ENCODE measurements at regions not wholly inside any gene's neighbourhood (a gene's known extent, or its start where the extent isn't known, plus 50 kb on each side); places are given as distances from the start of the nearest gene placed in this dataset.

DNA sequence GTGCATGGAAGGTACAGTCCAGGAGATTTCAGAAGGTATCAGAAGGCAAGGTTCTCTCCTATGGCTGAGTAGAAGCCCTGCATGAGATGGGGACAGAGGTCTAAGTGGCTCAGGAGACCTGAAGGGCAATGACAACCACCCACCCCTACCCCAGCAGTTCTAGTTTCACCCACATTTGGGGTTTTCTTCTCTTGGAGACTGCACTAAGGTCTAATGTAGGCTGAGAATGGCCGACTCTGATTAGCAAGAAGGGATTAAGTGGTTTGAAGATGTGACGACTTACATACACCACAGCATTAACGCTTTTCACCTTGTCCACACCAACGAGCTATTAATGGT is 71.7 kb upstream of the SOX5 start:
- TF ChIP-seq, protein P1, sequence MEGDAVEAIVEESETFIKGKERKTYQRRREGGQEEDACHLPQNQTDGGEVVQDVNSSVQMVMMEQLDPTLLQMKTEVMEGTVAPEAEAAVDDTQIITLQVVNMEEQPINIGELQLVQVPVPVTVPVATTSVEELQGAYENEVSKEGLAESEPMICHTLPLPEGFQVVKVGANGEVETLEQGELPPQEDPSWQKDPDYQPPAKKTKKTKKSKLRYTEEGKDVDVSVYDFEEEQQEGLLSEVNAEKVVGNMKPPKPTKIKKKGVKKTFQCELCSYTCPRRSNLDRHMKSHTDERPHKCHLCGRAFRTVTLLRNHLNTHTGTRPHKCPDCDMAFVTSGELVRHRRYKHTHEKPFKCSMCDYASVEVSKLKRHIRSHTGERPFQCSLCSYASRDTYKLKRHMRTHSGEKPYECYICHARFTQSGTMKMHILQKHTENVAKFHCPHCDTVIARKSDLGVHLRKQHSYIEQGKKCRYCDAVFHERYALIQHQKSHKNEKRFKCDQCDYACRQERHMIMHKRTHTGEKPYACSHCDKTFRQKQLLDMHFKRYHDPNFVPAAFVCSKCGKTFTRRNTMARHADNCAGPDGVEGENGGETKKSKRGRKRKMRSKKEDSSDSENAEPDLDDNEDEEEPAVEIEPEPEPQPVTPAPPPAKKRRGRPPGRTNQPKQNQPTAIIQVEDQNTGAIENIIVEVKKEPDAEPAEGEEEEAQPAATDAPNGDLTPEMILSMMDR (IDR thresholded peaks at IDR 0.05; ENCODE audit: control extremely low read depth, extremely low read depth) = no peak
- Histone ChIP-seq H3K9ac (ENCODE audit: insufficient read depth in 1 of 2, low read length in 2 of 2) (no peak overlapping the region), H3K27me3 (ENCODE audit: control insufficient read depth in 3 of 3, insufficient read depth in 3 of 3, low read length in 2 of 3) (no peaks in the 10 kb centered on the region), H3K27ac (ENCODE audit: low read depth in 1 of 2, low read length in 1 of 2) (no peak overlapping the region), H3K36me3 (ENCODE audit: control insufficient read depth in 4 of 4, insufficient read depth in 4 of 4, low read length in 4 of 4) (peaks cover 0 to under 1% (median 0%) of the 10 kb centered on the region in 4 donors), H3K9me3 (ENCODE audit: control insufficient read depth in 4 of 4, insufficient read depth in 3 of 4, low read length in 3 of 4) (no peaks in the 10 kb centered on the region), H3K4me1 (ENCODE audit: control insufficient read depth in 5 of 5, insufficient read depth in 5 of 5, low read length in 5 of 5) (no peaks in the 10 kb centered on the region), H3K4me3 (no peak overlapping the region)
- WGBS, 2 donors = 94 to 95% methylated on average over 4 of the region's 4 CpGs
- ATAC-seq (ENCODE audit: insufficient read depth, low FRiP score) (no peak), DNase-seq (no peak)

DNA sequence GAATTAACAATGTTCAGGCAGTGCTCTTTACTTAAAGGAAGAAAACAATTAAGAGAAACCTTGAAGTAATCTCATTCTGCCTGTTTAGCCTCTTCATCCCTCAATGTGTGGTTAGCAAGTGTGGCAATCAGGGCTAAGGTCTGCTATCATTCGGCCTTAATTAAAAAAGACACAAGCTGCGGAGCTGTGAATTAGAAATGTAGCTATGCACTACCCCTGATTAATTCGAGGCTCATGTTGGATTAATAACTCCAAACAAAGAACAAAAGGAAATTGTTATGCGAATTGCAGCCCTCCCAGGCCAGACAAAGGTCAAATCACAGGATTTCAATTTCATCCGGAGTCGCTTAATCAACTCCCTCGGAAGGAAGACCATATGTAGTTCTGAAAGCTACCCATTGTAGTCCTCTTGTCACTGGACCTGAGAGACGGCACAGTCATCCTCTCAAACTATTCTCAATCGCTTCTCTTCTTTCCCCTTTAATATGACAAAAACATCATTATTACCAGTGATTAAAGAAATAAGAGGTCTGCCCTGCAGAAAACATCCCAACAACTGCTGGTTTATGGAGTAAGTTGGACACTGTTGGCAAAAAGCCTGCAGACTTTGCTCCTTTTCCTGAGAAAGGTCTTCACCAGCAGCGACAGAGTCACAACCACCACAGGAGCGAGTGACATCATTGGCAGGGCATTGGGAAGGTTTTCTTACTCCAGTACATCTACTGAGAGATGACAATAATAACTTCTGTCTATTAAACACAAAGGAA is 71.1 kb upstream of the SOX5 start:
- 74 to 82% methylated on average over 11 of the region's 11 CpGs for WGBS, 2 donors
- H3K27me3 ChIP-seq (ENCODE audit: control insufficient read depth in 3 of 3, insufficient read depth in 3 of 3, low read length in 2 of 3) = no peaks in the 10 kb centered on the region
- no peaks in the 10 kb centered on the region for H3K9me3 ChIP-seq (ENCODE audit: control insufficient read depth in 4 of 4, insufficient read depth in 3 of 4, low read length in 3 of 4)
- peaks cover 0 to 2% (median 0%) of the 10 kb centered on the region in 4 donors for H3K36me3 ChIP-seq (ENCODE audit: control insufficient read depth in 4 of 4, insufficient read depth in 4 of 4, low read length in 4 of 4)
- TF ChIP-seq, protein P1 (IDR thresholded peaks at IDR 0.05; ENCODE audit: control extremely low read depth, extremely low read depth) = no peak
- no peak overlapping the region for H3K4me3 ChIP-seq
- no peak for ATAC-seq (ENCODE audit: insufficient read depth, low FRiP score)
- no peak overlapping the region for H3K27ac ChIP-seq (ENCODE audit: low read depth in 1 of 2, low read length in 1 of 2)
- H3K4me1 ChIP-seq (ENCODE audit: control insufficient read depth in 5 of 5, insufficient read depth in 5 of 5, low read length in 5 of 5) = no peaks in the 10 kb centered on the region
- H3K9ac ChIP-seq (ENCODE audit: insufficient read depth in 1 of 2, low read length in 2 of 2) = no peak overlapping the region
- peak in 1 of 3 donors; percentile 21 for DNase-seq

DNA sequence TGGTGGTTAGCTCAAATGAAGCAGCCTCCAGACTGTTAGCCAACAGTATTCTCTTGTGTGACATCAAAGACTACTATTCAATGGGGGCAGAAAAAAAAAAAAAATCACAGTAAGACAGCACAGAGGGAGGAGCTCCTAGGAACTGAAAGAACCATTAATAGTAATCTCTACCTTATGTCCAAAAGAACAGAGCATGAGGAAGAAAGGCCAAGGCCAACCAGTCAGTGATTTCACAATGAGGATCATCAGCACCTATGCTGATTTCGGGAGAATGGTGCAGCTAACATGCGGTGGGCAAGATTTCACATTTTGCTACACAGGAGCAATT is 66.3 kb upstream of the SOX5 start:
- Histone ChIP-seq H3K4me1 (ENCODE audit: control insufficient read depth in 5 of 5, insufficient read depth in 5 of 5, low read length in 5 of 5) (no peaks in the 10 kb centered on the region), H3K9me3 (ENCODE audit: control insufficient read depth in 4 of 4, insufficient read depth in 3 of 4, low read length in 3 of 4) (no peaks in the 10 kb centered on the region), H3K4me3 (no peak overlapping the region), H3K27me3 (ENCODE audit: control insufficient read depth in 3 of 3, insufficient read depth in 3 of 3, low read length in 2 of 3) (no peaks in the 10 kb centered on the region), H3K27ac (ENCODE audit: low read depth in 1 of 2, low read length in 1 of 2) (no peak overlapping the region), H3K36me3 (ENCODE audit: control insufficient read depth in 4 of 4, insufficient read depth in 4 of 4, low read length in 4 of 4) (peaks cover 0 to 2% (median 0%) of the 10 kb centered on the region in 4 donors), H3K9ac (ENCODE audit: insufficient read depth in 1 of 2, low read length in 2 of 2) (no peak overlapping the region)
- no peak for DNase-seq
- TF ChIP-seq, protein P1 (IDR thresholded peaks at IDR 0.05; ENCODE audit: control extremely low read depth, extremely low read depth) = no peak
- ATAC-seq (ENCODE audit: insufficient read depth, low FRiP score) = no peak
- WGBS, 2 donors = 93 to 95% methylated on average over 2 of the region's 2 CpGs
